Right ventricle myocardium superior (tissue), 1 donor: ENCODE measurements at regions not wholly inside any gene's neighbourhood (a gene's known extent, or its start where the extent isn't known, plus 50 kb on each side); places are given as distances from the start of the nearest gene placed in this dataset.

Experiments
- ATAC-seq: fragments of 200-7000 bp; cut with Tn5 transposase; one replicate; pipeline ENCODE4 v1.9.1; 2020; ENCODE audit warnings: mild to moderate bottlenecking; ENCODE audit not compliant: poor library complexity
- DNase-seq: peaks from one replicate; pipeline ENCODE4 v3.0.0-alpha.2; 2020
- intact Hi-C: fragments of 100-400 bp; cut with DNase I; formaldehyde crosslinking; loops from one replicate; pipeline ENCODE4 v1.11.2; 2022
- donor health status: DM: no; HTN: yes; CAD: no; lungs with severe emphysema.

DNA sequence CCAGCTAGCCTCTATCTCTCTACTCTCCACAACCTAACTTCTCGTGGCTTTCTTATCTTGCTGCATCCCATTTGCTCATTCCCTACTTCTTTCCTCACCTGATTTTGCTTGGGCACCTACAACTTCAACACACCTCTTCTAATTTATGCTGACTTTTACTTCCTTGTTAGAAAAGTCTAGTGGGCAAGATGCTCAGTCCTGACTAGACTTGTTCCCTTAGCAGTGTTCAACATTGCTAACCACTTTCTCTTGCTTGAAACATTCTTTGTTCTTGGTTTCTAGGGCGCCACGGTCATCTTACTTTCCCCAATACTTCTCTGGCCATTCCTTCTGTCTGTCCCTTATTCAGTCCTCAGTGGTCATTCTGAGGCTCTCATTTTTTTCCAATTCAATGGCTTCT, 454.7 kb upstream of the CWC22 start:
- intact Hi-C loops, result no loop called here
- ATAC-seq, result no peak
- no peak for DNase-seq

DNA sequence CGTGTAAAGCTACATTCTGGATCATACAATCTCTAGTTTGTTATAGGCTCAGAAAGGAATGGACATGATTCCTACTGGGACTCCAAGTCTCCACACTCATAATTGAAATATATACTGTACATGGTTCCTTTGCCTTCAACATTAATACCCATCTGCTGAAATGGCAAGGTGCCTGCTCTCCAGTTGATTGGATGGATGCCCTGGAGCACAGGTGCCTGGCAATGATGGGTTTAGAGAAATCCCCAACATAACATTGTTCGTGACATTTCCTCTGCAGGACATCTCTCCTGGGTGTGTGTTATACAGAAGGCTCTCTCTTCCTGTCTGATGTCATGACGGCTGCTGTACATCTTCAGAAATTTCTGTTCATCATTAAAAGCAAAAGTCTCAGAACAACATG, 449.7 kb upstream of the CWC22 start:
- intact Hi-C loops, result no loop called here
- no peak for ATAC-seq
- DNase-seq, result no peak

DNA sequence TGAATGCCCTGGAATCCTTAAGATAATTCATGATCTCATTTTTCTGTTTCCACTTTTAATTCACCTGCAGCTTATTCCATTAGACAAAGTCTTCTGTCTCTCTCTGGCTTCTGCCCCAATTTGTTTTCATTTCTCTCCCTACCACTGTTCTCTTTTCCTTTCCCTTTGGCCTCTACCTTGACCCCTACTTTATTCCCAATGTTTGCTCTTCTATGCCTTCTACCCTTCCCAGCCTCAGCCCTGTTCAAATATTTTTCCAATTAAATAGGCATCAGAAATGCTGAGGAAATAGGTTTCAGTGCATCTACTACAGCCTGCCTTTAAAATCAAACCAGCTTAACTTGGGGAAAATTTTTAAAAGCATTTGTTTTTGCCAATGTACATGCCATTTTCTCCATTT, 443.7 kb upstream of the CWC22 start:
- intact Hi-C loops, result no loop called here
- no peak for ATAC-seq
- no peak for DNase-seq

DNA sequence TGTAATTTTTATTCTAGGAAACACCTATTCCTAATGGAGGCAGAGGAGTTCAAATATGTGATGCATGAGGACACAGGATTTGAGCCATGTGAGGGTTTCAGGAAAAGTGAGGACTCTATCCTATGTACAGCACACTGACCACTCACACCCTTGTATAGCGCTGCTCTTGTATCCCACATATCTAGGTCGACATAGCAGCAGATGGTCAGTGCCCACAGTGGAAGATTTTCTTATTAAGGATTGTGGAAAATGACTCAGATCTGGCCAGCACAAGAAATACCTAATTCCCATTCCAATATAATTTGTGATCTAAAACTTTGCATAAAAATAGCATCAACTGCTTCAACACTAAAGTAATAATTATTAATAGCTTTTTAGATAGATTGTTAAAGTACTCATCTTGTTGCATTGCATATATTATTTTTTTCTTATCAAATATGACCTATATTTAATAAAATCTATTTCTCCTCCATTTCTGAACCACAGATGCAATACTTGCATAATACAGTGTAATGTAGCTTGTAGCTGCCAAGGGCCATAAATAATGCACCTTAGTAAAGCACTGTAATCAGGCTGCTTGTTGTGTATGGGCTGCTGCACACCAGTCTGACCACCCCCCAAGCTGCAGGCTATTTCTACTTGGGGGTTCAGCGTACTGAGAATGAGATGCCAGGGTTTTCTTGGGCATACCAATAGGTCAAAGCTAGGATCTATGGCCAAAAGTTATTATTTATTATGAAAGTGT, 442.2 kb upstream of the CWC22 start:
- DNase-seq (no peak), ATAC-seq (no peak)
- intact Hi-C loops, result no loop called here

DNA sequence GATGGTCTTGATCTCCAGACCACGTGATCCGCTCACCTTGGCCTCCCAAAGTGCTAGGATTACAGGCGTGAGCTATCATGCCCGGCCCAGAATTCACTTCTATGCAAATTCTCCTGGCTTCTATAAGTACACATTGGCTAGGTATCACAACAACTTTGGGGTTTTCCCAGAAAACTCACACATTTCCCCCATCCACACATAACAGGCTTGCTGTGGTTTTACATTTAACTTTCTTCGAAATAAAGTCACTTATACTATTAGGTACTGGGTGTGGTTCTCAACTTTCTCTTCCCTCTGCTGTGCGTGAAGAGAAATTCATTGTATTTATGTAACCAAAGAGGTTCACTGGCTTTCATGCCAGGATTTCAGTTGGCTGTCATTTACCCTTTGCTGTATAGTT, 439.4 kb upstream of the CWC22 start:
- ATAC-seq (no peak), DNase-seq (no peak)
- intact Hi-C loops, result no loop called here

DNA sequence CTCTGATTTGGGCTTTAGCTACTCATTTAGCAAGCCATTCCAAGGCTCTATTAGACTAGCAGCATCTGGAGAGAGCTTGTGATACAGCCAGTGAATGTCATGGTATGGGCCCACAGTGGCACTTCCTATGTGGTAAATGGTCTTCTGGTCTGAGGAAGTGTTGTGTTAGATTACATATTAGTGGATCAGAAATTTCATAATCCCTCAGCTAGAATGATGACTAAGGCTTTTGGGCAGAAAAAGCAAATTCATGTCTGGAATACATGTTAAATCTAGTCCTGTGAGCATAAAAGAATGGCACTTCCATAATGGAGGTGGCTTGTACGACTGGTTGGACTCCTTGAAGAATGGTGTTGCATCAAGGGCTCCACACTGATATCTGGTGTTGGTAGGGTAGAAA, 436.8 kb upstream of the CWC22 start:
- ATAC-seq (no peak), DNase-seq (no peak)
- intact Hi-C loops, result no loop called here

DNA sequence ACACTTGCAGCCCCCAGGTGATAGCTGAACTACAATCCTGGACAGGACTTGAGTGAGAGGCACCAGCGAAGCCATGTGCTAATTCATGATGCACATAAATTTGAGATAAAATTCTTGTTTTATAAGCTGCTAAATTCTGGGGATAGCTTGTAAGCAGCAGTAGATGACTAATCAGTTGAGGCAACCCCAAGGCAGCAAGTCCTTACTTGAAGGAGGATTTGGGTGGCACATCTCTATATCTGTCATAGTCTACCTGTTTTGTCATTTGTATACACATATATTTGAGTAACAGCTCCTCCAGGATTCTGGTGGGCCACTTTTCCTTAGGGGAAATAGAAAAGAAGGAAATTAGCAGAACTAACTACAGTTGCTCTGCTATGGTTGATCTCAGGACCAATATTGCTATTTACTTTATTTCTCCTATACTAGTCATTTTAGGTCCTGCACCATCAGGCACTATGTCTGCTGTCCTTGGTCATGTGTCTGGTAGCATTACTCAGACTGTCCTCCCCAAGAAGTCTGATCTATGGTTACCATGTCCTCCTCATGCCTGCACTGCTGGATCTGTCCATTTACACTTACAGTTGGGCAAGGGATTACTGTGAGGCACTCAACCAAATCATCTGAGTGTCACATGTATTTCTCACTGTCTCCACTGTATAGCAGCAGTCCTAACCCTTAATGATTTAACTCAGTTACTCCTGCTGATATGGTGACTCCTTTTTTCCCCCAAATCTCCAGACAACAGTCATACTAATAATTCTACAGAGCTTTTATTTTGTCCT, 436.0 kb upstream of the CWC22 start:
- ATAC-seq (no peak), DNase-seq (no peak)
- intact Hi-C loops, result no loop called here

DNA sequence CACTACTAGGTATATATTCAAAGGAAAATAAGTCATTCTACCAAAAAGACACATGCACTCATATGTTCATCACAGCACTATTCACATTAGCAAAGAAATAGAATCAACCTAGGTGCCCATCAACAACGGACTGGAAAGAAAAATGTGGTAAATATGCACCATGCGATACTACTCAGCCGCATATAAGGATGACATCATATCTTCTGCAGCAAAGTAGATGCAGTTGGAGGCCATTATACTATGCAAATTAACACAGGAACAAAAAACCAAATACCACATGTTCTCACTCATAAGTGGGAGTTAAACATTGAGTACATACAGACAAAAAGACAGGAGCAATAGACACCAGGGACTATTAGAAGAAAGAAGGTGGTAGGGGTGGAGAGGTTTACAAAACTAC, 412.1 kb upstream of the CWC22 start:
- no peak for ATAC-seq
- intact Hi-C loops, result no loop called here
- no peak for DNase-seq

DNA sequence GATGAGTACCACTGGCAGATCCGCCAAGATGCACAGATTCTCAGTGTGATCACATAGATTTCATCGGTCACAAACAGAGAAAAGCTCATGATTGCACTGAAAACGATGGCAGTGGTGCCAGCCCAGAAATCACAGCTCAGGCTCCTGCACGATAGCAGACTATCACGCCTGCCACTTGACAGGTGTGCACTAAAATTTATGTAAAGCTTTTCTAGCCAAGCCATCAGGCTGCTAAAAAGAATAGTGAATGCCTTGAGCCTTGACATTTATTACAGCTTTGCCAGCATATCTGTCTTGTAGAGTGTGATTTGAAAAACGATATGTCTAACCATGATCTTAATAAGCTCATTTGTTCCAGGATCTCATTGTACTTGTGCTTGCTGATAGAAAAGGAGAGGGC, 409.5 kb upstream of the CWC22 start:
- intact Hi-C loops, result no loop called here
- no peak for ATAC-seq
- DNase-seq, result no peak

DNA sequence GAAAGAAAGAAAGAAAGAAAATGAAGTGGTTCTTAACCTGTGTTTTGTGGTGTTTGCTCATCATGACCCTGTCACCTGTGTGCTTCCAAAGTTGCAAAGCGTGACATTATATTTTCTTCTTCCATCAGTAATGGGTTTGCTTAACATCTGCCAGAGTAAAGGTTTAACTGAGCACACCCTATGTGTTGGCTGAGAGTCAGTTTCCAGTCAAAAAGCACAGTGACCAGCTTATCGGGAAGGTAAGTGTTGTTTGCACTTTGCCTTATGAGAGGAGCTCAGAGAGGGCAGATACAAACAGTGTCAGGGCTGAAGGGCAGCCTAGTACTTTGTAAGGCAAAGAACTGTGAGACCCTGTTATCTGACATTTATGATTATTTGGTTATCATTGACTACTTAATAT, 406.2 kb upstream of the CWC22 start:
- intact Hi-C loops, result no loop called here
- no peak for DNase-seq
- ATAC-seq, result no peak

DNA sequence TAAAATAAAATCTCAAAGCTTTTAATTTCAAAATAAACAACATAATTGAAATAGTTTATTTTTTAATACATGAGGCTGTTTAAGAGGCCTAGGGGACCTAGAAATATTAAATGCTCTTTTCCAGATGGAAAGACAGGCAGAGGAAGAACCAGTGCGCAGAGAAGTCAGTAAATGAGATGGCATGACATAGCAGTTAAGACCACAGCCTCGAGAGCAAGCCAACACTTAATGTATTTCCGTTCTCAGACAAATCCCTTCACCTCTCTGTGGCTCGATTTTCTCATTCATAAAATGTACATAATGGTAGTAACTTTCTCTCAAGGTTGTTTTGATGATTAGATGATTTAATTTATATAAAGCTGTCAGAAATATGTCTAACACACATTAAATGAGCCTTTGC, 405.1 kb upstream of the CWC22 start:
- intact Hi-C loops, result no loop called here

DNA sequence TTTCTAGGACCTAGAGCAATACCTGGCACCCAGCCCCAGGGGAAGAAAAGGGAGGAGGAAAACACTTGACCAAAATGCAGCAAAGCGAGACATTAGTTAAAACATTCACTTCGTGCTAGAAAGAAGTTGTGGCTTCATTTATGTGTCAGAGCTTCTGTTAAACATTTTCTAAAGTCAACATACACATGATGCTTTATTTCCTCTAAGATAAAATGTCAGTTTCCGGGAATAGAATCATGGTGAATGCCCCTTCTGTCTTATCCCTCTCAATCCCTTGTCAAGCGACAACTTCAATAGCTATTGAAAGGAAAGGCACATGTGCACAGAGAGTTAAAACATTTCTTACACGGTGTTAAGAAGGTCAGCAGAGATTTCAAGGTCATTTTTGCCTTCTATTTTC, 404.6 kb upstream of the CWC22 start:
- no peak for DNase-seq
- ATAC-seq, result no peak
- intact Hi-C loops, result no loop called here

More for the DNA sequence above, 405.1 kb upstream of the CWC22 start:
- ATAC-seq (no peak), DNase-seq (no peak)

DNA sequence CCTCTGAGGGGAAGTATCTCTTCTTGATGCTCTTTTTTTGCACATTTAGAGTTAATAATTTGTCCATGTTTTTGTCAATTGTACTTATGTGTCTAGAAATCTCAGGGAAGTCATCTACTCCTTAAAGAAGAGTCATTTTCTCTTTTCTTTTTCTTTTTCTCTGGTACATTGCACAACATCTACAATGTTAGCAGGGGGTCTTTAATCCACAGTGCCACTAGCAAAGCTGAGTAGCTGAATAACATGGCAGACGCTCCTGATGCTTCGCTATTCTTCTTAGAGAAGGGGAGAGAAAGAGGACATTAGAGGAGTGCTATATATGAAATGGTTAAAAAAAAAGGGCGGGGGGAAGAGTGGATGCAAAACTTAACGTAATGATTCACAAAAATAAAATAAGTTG, 399.6 kb upstream of the CWC22 start:
- ATAC-seq (no peak), DNase-seq (no peak)
- intact Hi-C loops, result no loop called here

DNA sequence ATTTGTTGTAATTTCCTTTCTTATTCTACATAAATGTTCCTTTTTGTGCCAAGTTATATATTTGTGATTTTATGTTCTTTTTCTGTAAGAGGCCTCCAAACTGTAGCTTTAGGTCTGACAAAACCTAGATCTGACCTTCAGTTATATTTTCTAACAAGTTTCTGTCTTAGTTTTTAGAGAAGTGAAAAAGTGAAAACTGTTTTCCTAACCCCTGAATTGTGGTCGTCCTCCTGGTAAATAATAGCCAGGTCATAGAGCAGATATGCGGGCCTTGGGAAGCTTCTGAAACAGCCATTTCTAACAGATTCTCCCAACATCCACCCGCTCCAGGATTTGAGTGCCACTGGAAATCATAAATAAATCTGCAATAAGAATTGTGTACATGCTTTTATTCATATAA, 398.4 kb upstream of the CWC22 start:
- intact Hi-C loops, result no loop called here
- DNase-seq, result no peak
- ATAC-seq, result no peak

DNA sequence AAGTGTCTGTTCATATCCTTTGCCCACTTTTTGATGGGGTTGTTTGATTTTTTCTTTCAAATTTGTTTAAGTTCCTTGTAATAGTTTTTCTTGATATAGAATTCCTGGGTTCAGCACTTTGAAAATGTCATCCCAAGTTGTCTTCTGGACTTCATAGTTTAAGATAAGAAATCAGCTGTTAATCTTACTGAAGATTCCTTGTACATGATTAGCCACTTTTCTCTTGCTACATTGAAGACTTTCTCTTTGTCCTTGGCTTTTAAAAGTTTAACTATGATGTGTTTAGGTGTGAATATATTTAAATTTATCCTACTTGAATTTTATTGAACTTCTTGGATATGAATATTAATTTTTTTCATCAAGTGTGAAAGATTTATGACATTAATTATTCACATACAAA, 387.2 kb upstream of the CWC22 start:
- DNase-seq (no peak), ATAC-seq (no peak)
- intact Hi-C loops, result no loop called here

DNA sequence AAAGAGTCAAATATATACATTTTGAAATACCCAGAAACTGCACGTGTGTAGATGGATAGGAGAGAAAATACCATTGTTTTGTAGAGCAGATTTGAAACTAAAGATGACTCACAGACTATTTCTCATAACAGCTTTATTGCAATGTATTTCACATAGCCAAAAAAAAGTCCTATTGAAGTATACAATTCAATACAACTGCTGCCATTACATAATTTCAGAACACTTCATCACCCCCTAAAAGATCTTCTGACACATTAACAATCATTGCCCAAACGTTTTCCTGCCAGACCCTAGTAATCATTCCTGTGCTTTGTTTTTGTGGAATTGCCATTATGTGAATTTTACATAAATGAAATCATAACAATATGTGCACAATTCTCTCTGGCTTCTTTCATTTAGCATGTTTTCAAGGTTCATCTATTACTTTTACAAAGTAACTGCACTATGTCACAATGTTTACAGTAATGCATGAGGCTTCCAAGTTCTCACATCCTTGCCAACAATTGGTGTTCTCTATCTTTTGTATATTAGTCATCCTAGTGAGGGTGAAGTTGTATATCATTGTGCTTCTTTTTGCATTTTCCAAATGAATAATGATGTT, 378.6 kb upstream of the CWC22 start:
- DNase-seq, result no peak
- ATAC-seq, result no peak
- intact Hi-C loops, result no loop called here

DNA sequence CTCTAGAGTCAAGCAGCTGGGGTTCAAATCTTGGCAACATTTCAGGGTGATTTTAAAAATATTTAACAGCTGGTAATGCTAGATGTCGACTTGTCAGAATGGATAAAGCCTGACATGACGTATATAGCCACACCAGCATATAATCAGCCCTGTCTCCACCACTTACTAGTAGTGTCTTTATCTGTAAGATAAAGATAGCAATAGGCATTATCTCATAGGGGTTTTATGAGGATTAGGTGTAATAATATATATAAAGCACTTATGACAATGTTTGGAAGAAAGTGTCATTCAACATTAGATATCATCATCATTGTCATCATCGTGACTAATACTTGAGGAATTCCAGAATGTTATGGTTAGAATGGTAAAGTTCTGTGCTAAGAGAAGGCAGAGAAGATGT, 369.0 kb upstream of the CWC22 start:
- no peak for DNase-seq
- no peak for ATAC-seq
- intact Hi-C loops, result no loop called here

DNA sequence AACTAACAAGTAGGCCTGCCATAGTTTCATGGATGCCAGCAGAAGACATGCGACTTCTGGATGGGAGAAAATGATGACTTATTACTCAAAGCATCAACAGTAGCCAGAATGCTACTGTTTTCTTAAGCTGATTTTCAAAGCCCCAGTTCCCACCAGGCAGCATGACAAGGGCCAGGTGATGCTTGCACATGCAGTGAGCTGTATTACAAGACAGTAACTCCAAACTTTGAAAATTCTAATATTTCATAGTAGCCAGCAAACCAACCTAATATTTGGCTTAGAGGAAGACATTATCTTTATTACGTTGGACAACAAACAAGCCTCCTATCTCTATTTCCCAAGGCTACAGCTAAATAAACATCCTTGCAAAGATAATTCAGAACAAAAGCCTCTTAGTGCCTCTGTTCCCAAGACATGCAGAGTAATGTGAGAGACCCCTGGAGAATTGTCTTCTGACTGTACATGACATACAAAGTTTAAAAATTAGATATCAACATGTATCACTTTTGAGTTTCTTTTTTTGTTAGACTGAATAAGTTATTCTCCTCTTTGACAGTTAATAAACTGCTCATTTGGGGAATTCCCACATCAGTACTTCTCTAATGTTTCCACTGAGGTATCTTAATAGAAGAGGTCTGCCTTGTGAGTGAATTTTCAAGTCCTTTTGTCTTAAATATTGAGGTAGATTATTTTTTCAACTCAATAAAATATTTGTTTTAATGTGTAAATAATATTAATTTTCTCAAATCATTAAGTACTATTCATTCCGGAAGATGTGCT, 367.6 kb upstream of the CWC22 start:
- intact Hi-C loops, result no loop called here
- ATAC-seq, result no peak
- no peak for DNase-seq

DNA sequence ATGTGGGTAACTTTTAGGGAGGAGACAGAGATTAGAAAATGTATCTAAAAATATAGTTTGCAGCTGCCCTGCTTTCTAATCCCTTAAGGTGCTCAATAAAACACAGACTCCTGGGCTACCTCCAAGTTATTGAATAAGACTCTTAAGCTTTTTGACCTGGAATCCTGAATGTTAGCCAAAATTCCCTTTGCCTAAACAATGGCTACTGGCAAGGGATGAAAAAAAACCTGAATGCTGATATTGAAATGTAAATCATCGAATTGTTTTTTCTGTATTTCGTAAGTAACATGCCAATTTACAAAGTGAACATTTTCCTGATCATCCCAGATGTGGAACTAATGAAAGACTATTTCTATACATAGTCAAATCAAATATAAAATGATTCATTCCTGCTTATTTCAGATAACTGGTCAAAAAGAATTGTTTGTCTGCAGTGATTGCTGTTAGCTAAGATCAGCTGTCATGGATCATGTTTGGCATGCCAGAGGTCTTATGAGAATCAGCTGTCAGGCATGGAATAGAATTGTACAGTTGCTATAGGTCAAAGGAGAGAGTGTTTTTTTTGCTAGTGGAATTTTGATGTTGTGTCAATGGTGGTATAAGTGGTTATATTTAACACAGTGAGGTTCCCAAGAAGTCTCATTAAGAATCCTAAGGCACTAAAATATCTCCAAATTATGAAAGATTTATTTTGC, 363.6 kb upstream of the CWC22 start:
- DNase-seq, result no peak
- ATAC-seq, result no peak
- intact Hi-C loops, result no loop called here
